ENCODE measurements at regions not wholly inside any gene's neighbourhood (a gene's known extent, or its start where the extent isn't known, plus 50 kb on each side); places are given as distances from the start of the nearest gene placed in this dataset.

DNA sequence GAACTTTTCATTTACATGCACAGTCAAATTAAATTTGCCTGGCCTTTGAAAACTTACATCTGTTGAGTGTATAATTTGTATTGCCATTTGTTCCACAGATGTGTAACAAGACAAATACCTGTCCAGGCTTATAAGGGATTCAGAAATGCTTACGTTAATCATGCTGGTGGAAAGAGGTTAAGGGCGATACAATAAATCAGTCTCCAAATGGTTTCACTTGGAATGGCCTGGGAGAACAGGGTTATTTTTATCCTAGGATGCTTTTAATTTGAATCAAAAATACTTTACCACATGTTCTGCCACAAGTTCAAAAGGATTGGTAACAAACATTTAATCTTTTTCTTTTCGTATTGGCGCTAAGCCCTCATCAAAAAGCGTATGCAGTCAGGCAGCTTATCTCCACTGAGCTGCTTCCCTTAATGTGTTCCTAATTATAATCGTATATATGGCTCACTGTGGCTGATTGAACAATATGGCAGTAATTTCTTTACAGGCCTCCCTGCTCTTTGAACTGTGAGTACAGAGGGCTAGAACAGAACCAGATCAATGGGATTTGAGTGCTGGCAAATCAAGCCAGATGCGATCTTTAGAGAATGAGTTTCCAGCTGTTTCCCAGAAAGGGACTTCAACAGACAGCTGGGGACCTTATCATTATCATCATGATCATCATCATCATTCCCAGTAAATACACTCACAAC lies 425.7 kb downstream of the SPRY2 start:
- Histone ChIP-seq H3K4me1 (no peaks in the 10 kb centered on the region), H3K27ac (no peak overlapping the region), H3K27me3 (no peaks in the 10 kb centered on the region), H3K36me3 (replicated peaks in 1 of 2; ENCODE audit: insufficient read depth in 1 of 2, low read depth in 2 of 2) (no peaks in the 10 kb centered on the region), H3K4me3 (no peak overlapping the region), H3K9me3 (no peaks in the 10 kb centered on the region)
- DNase-seq = no peak
- no peak for ATAC-seq
- no peak for TF ChIP-seq POLR2A (IDR thresholded peaks at IDR 0.05)
- TF ChIP-seq, protein P1, sequence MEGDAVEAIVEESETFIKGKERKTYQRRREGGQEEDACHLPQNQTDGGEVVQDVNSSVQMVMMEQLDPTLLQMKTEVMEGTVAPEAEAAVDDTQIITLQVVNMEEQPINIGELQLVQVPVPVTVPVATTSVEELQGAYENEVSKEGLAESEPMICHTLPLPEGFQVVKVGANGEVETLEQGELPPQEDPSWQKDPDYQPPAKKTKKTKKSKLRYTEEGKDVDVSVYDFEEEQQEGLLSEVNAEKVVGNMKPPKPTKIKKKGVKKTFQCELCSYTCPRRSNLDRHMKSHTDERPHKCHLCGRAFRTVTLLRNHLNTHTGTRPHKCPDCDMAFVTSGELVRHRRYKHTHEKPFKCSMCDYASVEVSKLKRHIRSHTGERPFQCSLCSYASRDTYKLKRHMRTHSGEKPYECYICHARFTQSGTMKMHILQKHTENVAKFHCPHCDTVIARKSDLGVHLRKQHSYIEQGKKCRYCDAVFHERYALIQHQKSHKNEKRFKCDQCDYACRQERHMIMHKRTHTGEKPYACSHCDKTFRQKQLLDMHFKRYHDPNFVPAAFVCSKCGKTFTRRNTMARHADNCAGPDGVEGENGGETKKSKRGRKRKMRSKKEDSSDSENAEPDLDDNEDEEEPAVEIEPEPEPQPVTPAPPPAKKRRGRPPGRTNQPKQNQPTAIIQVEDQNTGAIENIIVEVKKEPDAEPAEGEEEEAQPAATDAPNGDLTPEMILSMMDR (IDR thresholded peaks at IDR 0.05) = no peak
- intact Hi-C loops (cut with DNase I) = no loop called here
- WGBS, 2 donors = 84 to 87% methylated on average over 7 of the region's 7 CpGs

DNA sequence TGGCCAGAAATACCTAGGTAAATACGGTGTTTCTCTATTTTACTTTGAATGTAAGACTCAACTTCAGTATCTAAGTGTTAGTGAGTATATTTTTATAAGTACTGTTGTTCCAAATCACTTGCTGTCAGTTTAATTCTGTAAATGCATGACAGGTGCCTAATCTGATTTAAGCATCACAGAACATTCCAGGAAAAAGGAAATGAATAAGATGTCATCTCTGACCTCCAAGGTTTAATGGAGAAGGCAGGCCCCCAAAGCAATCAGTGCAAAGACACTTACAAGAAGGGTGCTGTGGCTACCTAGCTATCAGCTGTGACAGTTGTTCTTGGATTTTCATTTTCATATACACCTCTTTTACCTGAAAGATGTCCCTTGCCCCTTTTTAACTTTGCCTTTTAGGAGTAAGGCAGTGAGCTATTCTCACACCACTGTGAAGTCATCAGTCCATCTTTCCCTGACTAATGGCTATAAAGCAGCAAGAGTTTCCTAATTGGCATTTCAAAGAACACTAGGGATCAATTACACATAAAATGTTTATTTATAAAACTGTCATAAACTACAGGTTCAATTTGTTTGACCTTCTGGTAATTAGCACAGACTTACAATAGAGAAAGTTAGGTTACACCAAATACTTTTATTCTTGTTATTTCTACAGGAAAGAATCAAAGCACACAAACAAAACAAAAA lies 427.6 kb downstream of the SPRY2 start:
- DNase-seq (no peak), ATAC-seq (no peak)
- Histone ChIP-seq H3K4me3 (no peak overlapping the region), H3K9me3 (no peaks in the 10 kb centered on the region), H3K4me1 (no peaks in the 10 kb centered on the region), H3K36me3 (replicated peaks in 1 of 2; ENCODE audit: insufficient read depth in 1 of 2, low read depth in 2 of 2) (no peaks in the 10 kb centered on the region), H3K27me3 (no peaks in the 10 kb centered on the region), H3K27ac (no peak overlapping the region)
- intact Hi-C loops (cut with DNase I) = no loop called here
- WGBS, 2 donors = 94% methylated on average over 1 of the region's 1 CpG
- TF ChIP-seq, protein P1 (IDR thresholded peaks at IDR 0.05) = no peak
- no peak for TF ChIP-seq POLR2A (IDR thresholded peaks at IDR 0.05)

DNA sequence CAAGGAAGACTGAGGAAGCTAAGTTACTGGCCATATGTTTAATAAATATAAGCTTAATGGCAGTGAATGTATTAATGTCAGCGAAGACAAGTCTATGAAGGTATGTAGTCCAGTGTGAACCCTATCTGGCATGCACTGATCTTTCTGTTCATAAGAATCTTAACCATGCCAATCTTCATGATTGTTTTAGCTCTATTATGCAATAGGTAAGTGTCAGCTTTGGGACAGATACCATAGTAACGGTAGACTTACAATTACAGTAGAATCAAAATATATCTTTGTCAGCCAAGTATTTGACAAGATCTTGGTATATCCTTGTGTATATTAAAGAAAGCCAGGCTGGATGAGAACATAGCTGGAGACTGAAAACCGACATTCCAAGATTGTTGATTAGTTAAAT lies 428.5 kb downstream of the SPRY2 start:
- intact Hi-C loops (cut with DNase I) = no loop called here
- no peaks in the 10 kb centered on the region for H3K9me3 ChIP-seq
- H3K36me3 ChIP-seq (replicated peaks in 1 of 2; ENCODE audit: insufficient read depth in 1 of 2, low read depth in 2 of 2) = no peaks in the 10 kb centered on the region
- DNase-seq = no peak
- H3K27ac ChIP-seq = no peak overlapping the region
- no peaks in the 10 kb centered on the region for H3K4me1 ChIP-seq
- ATAC-seq = no peak
- WGBS, 2 donors = 53 to 83% methylated on average over 3 of the region's 3 CpGs
- TF ChIP-seq, protein P1 (IDR thresholded peaks at IDR 0.05) = no peak
- no peak for TF ChIP-seq POLR2A (IDR thresholded peaks at IDR 0.05)
- no peaks in the 10 kb centered on the region for H3K27me3 ChIP-seq
- no peak overlapping the region for H3K4me3 ChIP-seq

DNA sequence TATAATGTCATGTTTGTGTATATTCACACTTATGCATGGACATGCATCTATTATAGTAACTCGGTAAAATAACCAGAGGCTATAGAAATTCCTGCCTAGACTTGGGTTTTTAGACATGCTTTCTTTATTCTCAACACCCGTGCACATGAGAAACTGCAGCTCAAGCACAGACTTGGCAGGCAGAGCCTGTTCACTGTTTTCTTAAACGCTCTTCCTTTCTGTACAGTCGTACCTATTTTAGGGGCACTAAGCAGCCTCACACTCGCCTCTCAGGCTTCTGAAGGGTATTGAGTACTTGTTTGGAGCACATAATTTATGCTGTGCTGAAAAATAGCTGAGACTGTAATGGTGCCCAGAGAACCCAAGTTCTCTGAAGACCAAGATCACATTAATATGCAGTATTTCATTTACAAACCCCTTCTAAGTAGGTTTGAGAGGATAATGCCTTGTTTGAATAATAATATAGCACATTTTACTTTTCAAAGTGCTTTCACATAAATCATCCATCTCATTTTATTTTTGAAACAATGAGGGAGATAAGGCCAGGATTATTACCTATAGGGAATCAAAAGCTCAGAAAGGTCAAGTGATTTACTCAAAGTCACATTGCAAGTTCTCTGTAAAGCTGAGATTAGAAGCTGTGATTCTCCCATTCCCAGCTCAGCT lies 429.9 kb downstream of the SPRY2 start:
- intact Hi-C loops (cut with DNase I) = no loop called here

More for the DNA sequence above, 429.9 kb downstream of the SPRY2 start:
- H3K4me1 ChIP-seq = no peaks in the 10 kb centered on the region
- H3K9me3 ChIP-seq = no peaks in the 10 kb centered on the region
- no peak overlapping the region for H3K4me3 ChIP-seq
- TF ChIP-seq, protein P1 (IDR thresholded peaks at IDR 0.05) = no peak
- TF ChIP-seq POLR2A (IDR thresholded peaks at IDR 0.05) = no peak
- H3K27me3 ChIP-seq = no peaks in the 10 kb centered on the region
- ATAC-seq (no peak), DNase-seq (no peak)
- no peak overlapping the region for H3K27ac ChIP-seq
- H3K36me3 ChIP-seq (replicated peaks in 1 of 2; ENCODE audit: insufficient read depth in 1 of 2, low read depth in 2 of 2) = no peaks in the 10 kb centered on the region
- 78 to 81% methylated on average over 5 of the region's 5 CpGs for WGBS, 2 donors
